Karpas-422 (cell line): ENCODE measurements at regions not wholly inside any gene's neighbourhood (a gene's known extent, or its start where the extent isn't known, plus 50 kb on each side); places are given as distances from the start of the nearest gene placed in this dataset.

Experiments
- DNase-seq: peaks from one replicate; pipeline ENCODE4 v3.0.0-alpha.2; 2015
- H2AFZ ChIP-seq: fragments of 200-600 bp; sonication (generic); 2 replicates; pipeline ENCODE4 v1.6.1; 2014; ENCODE audit warnings: antibody characterized with exemption, low read length, mixed read lengths
- H3K27ac ChIP-seq: fragments of 200-600 bp; sonication (generic); 2 replicates; pipeline ENCODE4 v1.5.1; 2014; ENCODE audit warnings: mild to moderate bottlenecking, low read length, moderate library complexity
- H3K27me3 ChIP-seq: fragments of 200-600 bp; sonication (generic); 2 replicates; pipeline ENCODE4 v1.6.1; 2014; ENCODE audit warnings: low read length, mixed read lengths
- H3K36me3 ChIP-seq: fragments of 200-600 bp; sonication (generic); 2 replicates; pipeline ENCODE4 v1.6.1; 2014; ENCODE audit warnings: low read length, mixed read lengths; ENCODE audit not compliant: insufficient read depth
- H3K4me1 ChIP-seq: fragments of 200-600 bp; sonication (generic); 2 replicates; pipeline ENCODE4 v1.6.1; 2014; ENCODE audit warnings: mild to moderate bottlenecking, low read length, mixed read lengths
- H3K4me2 ChIP-seq: fragments of 200-600 bp; sonication (generic); 2 replicates; pipeline ENCODE4 v1.6.1; 2014; ENCODE audit warnings: low read length, low read depth, mild to moderate bottlenecking; ENCODE audit not compliant: poor library complexity, severe bottlenecking
- H3K4me3 ChIP-seq: fragments of 200-600 bp; sonication (generic); 2 replicates; pipeline ENCODE4 v1.5.1; 2014; ENCODE audit warnings: mild to moderate bottlenecking, antibody characterized with exemption, low read length, mixed read lengths
- H3K79me2 ChIP-seq: fragments of 200-600 bp; sonication (generic); 2 replicates; pipeline ENCODE4 v1.6.1; 2014; ENCODE audit warnings: mild to moderate bottlenecking, low read length, mixed read lengths
- H3K9ac ChIP-seq: fragments of 200-600 bp; sonication (generic); 2 replicates; pipeline ENCODE4 v1.6.0; 2014; ENCODE audit warnings: low read length
- H3K9me2 ChIP-seq: fragments of 200-600 bp; sonication (generic), shearing (Covaris generic); replicated peaks from 2 replicates; pipeline ENCODE4 v1.6.0; 2014; ENCODE audit warnings: mild to moderate bottlenecking, low read length, moderate library complexity; ENCODE audit not compliant: insufficient read depth
- H3K9me3 ChIP-seq: fragments of 300-700, 200-600 bp; sonication (generic); 2 replicates; pipeline ENCODE4 v1.6.1; 2014; ENCODE audit warnings: low read length, mixed read lengths
- H4K20me1 ChIP-seq: fragments of 200-600 bp; sonication (generic); 2 replicates; pipeline ENCODE4 v1.6.1; 2014; ENCODE audit warnings: mild to moderate bottlenecking, antibody characterized with exemption, low read length, low read depth; ENCODE audit not compliant: insufficient read depth

GRCh38 chr1:164261691-164262240, 297.2 kb upstream of the PBX1 start:
- H2AFZ ChIP-seq: no peak overlapping the region
- H4K20me1 ChIP-seq: no peaks in the 10 kb centered on the region
- H3K27ac ChIP-seq: no peak overlapping the region
- no peak overlapping the region for H3K4me2 ChIP-seq
- no peak overlapping the region for H3K9ac ChIP-seq
- no peaks in the 10 kb centered on the region for H3K4me1 ChIP-seq
- no peak overlapping the region for H3K4me3 ChIP-seq
- no peaks in the 10 kb centered on the region for H3K9me2 ChIP-seq
- H3K79me2 ChIP-seq: no peaks in the 10 kb centered on the region
- H3K27me3 ChIP-seq: no peaks in the 10 kb centered on the region
- no peak for DNase-seq
- H3K9me3 ChIP-seq: no peaks in the 10 kb centered on the region
- H3K36me3 ChIP-seq: no peaks in the 10 kb centered on the region

GRCh38 chr1:164263540-164263939, 295.4 kb upstream of the PBX1 start:
- Histone ChIP-seq H3K4me2 (no peak overlapping the region), H2AFZ (no peak overlapping the region), H3K9me2 (no peaks in the 10 kb centered on the region), H3K27ac (no peak overlapping the region), H3K79me2 (no peaks in the 10 kb centered on the region), H3K27me3 (no peaks in the 10 kb centered on the region), H3K9ac (no peak overlapping the region), H4K20me1 (no peaks in the 10 kb centered on the region), H3K36me3 (no peaks in the 10 kb centered on the region), H3K4me1 (no peaks in the 10 kb centered on the region), H3K9me3 (no peaks in the 10 kb centered on the region), H3K4me3 (no peak overlapping the region)
- DNase-seq: no peak

GRCh38 chr1:164265232-164265631, 293.8 kb upstream of the PBX1 start:
- Histone ChIP-seq H3K9me2 (no peaks in the 10 kb centered on the region), H3K27me3 (no peaks in the 10 kb centered on the region), H3K27ac (no peak overlapping the region), H3K9ac (no peak overlapping the region), H3K4me3 (no peak overlapping the region), H3K9me3 (no peaks in the 10 kb centered on the region), H3K4me1 (no peaks in the 10 kb centered on the region), H3K79me2 (no peaks in the 10 kb centered on the region), H4K20me1 (no peaks in the 10 kb centered on the region), H3K36me3 (no peaks in the 10 kb centered on the region), H3K4me2 (no peak overlapping the region), H2AFZ (no peak overlapping the region)
- DNase-seq: no peak

- no peaks in the 10 kb centered on the region for H4K20me1 ChIP-seq
- H2AFZ ChIP-seq: no peak overlapping the region
- H3K36me3 ChIP-seq: no peaks in the 10 kb centered on the region
- H3K4me2 ChIP-seq: no peak overlapping the region
- no peaks in the 10 kb centered on the region for H3K4me1 ChIP-seq
- H3K9me3 ChIP-seq: peaks cover 14% of the 10 kb centered on the region; the same call in 1 of the 2 replicates
- H3K4me3 ChIP-seq: no peak overlapping the region
- H3K9ac ChIP-seq: no peak overlapping the region
- no peak overlapping the region for H3K27ac ChIP-seq
- no peak for DNase-seq
- H3K27me3 ChIP-seq: no peaks in the 10 kb centered on the region
- no peaks in the 10 kb centered on the region for H3K79me2 ChIP-seq
- no peaks in the 10 kb centered on the region for H3K9me2 ChIP-seq
Observed at GRCh38 chr1:164272156-164272555, 286.8 kb upstream of the PBX1 start.

- Histone ChIP-seq H3K4me1 (no peaks in the 10 kb centered on the region), H3K9ac (no peak overlapping the region), H3K9me3 (0 out of 2 replicates have a peak, but pooled peaks cover 3% of the 10 kb centered on the region), H3K27me3 (no peaks in the 10 kb centered on the region), H3K4me3 (no peak overlapping the region), H2AFZ (no peak overlapping the region), H3K4me2 (no peak overlapping the region), H3K36me3 (no peaks in the 10 kb centered on the region), H3K79me2 (no peaks in the 10 kb centered on the region), H4K20me1 (no peaks in the 10 kb centered on the region), H3K27ac (no peak overlapping the region), H3K9me2 (0 out of 2 replicates have a peak, but pooled peaks cover 2% of the 10 kb centered on the region)
- no peak for DNase-seq
Observed at GRCh38 chr1:164296172-164296571, 262.8 kb upstream of the PBX1 start.

- Histone ChIP-seq H3K36me3 (no peaks in the 10 kb centered on the region), H3K4me1 (no peaks in the 10 kb centered on the region), H3K79me2 (no peaks in the 10 kb centered on the region), H3K9me2 (no peaks in the 10 kb centered on the region), H4K20me1 (no peaks in the 10 kb centered on the region), H3K27me3 (no peaks in the 10 kb centered on the region), H3K9ac (no peak overlapping the region), H2AFZ (no peak overlapping the region), H3K9me3 (peaks cover 3% of the 10 kb centered on the region; the same call in 1 of the 2 replicates), H3K27ac (no peak overlapping the region), H3K4me2 (no peak overlapping the region), H3K4me3 (no peak overlapping the region)
- DNase-seq: no peak
Observed at GRCh38 chr1:164308101-164308500, 250.9 kb upstream of the PBX1 start.

- Histone ChIP-seq H4K20me1 (no peaks in the 10 kb centered on the region), H3K9ac (no peak overlapping the region), H3K36me3 (no peaks in the 10 kb centered on the region), H3K79me2 (no peaks in the 10 kb centered on the region), H2AFZ (no peak overlapping the region), H3K27ac (no peak overlapping the region), H3K9me2 (no peaks in the 10 kb centered on the region), H3K9me3 (peaks cover 3% of the 10 kb centered on the region; the same call in 1 of the 2 replicates), H3K27me3 (no peaks in the 10 kb centered on the region), H3K4me1 (no peaks in the 10 kb centered on the region), H3K4me3 (no peak overlapping the region), H3K4me2 (no peak overlapping the region)
- no peak for DNase-seq
Observed at GRCh38 chr1:164310166-164310565, 248.8 kb upstream of the PBX1 start.

- Histone ChIP-seq H2AFZ (no peak overlapping the region), H3K4me2 (no peak overlapping the region), H4K20me1 (no peaks in the 10 kb centered on the region), H3K79me2 (no peaks in the 10 kb centered on the region), H3K27ac (no peak overlapping the region), H3K9me2 (no peaks in the 10 kb centered on the region), H3K9me3 (peaks cover 3% of the 10 kb centered on the region; the same call in 1 of the 2 replicates), H3K9ac (no peak overlapping the region), H3K36me3 (no peaks in the 10 kb centered on the region), H3K27me3 (no peaks in the 10 kb centered on the region), H3K4me1 (no peaks in the 10 kb centered on the region), H3K4me3 (no peak overlapping the region)
- DNase-seq: no peak
Observed at GRCh38 chr1:164311377-164311776, 247.6 kb upstream of the PBX1 start.
